OCI-LY1 (cell line): ENCODE measurements at regions not wholly inside any gene's neighbourhood (a gene's known extent, or its start where the extent isn't known, plus 50 kb on each side); places are given as distances from the start of the nearest gene placed in this dataset.

Experiments
- CTCF ChIP-seq: fragments of 200-600 bp; sonication (generic), shearing (Covaris generic); IDR thresholded peaks from 2 replicates; pipeline ENCODE4 v1.5.1; 2017; ENCODE audit warnings: mild to moderate bottlenecking, antibody characterized with exemption, low read length, moderate library complexity, mixed read lengths
- EZH2 ChIP-seq: fragments of 200-600 bp; sonication (generic), shearing (Covaris generic); IDR thresholded peaks from 2 replicates; pipeline ENCODE4 v1.8.0; 2017; ENCODE audit warnings: borderline replicate concordance, mixed run types, mild to moderate bottlenecking, antibody characterized with exemption, low read length, moderate library complexity, mixed read lengths

DNA sequence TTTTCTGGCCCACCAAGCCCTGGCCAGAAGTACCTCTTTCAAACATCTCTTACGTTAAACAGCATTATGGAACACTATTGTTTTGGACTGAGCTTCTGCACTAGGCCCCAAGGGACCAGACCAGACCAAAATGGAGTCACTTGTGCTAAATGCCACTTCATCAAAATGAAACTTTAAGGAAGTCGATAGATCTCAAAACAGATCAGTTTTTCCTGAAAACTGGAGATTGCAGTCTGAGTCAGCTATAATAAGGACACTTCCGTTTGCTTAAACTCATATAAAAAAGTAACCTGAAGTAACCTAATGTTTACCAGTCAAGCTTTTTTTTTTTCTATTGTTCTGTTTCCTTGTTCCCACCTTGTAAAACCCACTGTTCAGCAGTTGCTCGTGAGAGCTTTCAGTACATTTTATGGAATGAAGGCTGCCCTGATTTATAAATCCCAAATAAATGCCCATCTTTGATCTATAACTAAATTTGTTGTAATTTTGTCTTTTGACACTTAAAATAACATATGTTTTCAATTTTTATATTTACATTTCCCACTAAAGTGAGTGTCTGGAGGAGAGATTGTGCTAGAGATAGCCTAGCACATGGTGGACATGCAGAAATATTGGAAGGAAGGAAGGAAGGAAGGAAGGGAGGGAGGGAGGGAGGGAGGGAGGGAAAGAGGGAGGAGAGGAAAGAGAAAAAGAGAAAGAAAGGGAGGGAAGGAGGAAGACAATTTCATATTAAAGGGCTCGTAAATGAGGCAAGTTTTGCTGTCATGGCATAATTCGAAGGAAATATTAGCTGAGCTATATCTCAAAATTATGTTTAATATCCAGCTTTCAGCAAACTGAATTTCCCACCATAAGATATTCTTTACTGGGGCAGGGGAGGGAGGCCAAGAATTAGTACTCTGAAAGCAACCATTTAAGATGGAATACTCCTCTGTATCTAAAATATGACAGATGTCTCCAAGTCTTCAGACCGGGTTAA, 77.0 kb upstream of the CXADR start:
- TF ChIP-seq CTCF (no peak), EZH2 (no peak)
